ENCODE measurements at regions not wholly inside any gene's neighbourhood (a gene's known extent, or its start where the extent isn't known, plus 50 kb on each side); places are given as distances from the start of the nearest gene placed in this dataset.

- DNase-seq: no peak
Observed at GRCh38 chr2:16058256-16058655, 117.9 kb downstream of the MYCN start.

More at GRCh38 chr2:16058256-16058655, 117.9 kb downstream of the MYCN start:
- peaks cover 7% of the 10 kb centered on the region for H3K9me3 ChIP-seq (ENCODE audit: control insufficient read depth, low read depth, low read length)
- no peaks in the 10 kb centered on the region for H3K27me3 ChIP-seq (ENCODE audit: insufficient read depth, low read length)
- no peaks in the 10 kb centered on the region for H3K79me1 ChIP-seq (ENCODE audit: insufficient read depth, low read depth, low read length, poor library complexity, severe bottlenecking)
- H3K36me3 Mint-ChIP-seq (ENCODE audit: insufficient read depth in 1 of 3, low read depth in 3 of 3): peaks cover 11 to 18% (median 11%) of the 10 kb centered on the region in 3 experiments; a peak in 6 of 7 replicates
- no peak overlapping the region for H3K4ac ChIP-seq (ENCODE audit: low read depth, low read length)
- H2BK120ac ChIP-seq (ENCODE audit: low read depth, low read length, poor library complexity, severe bottlenecking): no peak overlapping the region
- H3K27ac Mint-ChIP-seq: peak overlapping the region in 1 of 3 experiments; percentile 65; a peak in 1 of 7 replicates
- no peaks in the 10 kb centered on the region for H3K79me2 ChIP-seq (ENCODE audit: insufficient read depth, low read length)
- H2BK15ac ChIP-seq (ENCODE audit: low read depth, low read length): no peak overlapping the region
- H3K56ac ChIP-seq (ENCODE audit: insufficient read length, low read depth, low read length): no peak overlapping the region
- no peak overlapping the region for H3K23ac ChIP-seq (ENCODE audit: insufficient read length, low read depth, low read length)
- no peaks in the 10 kb centered on the region for H4K20me1 ChIP-seq (ENCODE audit: control insufficient read depth, insufficient read depth, insufficient read length)
- H4K5ac ChIP-seq (ENCODE audit: insufficient read length, low read depth, low read length): no peak overlapping the region
- no peak overlapping the region for H4K91ac ChIP-seq (ENCODE audit: insufficient read length, low read depth, low read length)
- no peak overlapping the region for H3K4me2 ChIP-seq (ENCODE audit: insufficient read depth, insufficient read length, low read length)
- H3K23me2 ChIP-seq (ENCODE audit: insufficient read length, low read depth, low read length, poor library complexity, severe bottlenecking): no peaks in the 10 kb centered on the region
- peaks cover 10 to 11% of the 10 kb centered on the region in 2 experiments for H3K4me1 Mint-ChIP-seq
- H4K8ac ChIP-seq (replicated peaks; ENCODE audit: insufficient read length, low read depth, low read length): no peak overlapping the region
- no CpG with 5 or more reads among the region's 6 CpGs for WGBS (ENCODE audit: extremely low coverage, insufficient read length, low lambda C conversion rate)
- no peak overlapping the region for H3K27ac ChIP-seq (ENCODE audit: insufficient read length, low read depth, low read length)
- H3K27me3 Mint-ChIP-seq (ENCODE audit: low read depth): peaks cover 2% of the 10 kb centered on the region; the same call in 1 of the 2 replicates
- no peak overlapping the region for H2AK5ac ChIP-seq (ENCODE audit: insufficient read length, low read length)
- no peak overlapping the region for H2BK20ac ChIP-seq (ENCODE audit: low read depth, low read length, poor library complexity, severe bottlenecking)
- peaks cover 6% of the 10 kb centered on the region for H3K4me1 ChIP-seq (ENCODE audit: insufficient read depth, low read length)
- H3K18ac ChIP-seq (ENCODE audit: insufficient read length, low read depth, low read length): no peak overlapping the region
- no peak overlapping the region for H3K9ac ChIP-seq (ENCODE audit: extremely low read depth, insufficient read length, low read length)
- H2AFZ ChIP-seq (ENCODE audit: low read length): no peak overlapping the region
- H3K14ac ChIP-seq (ENCODE audit: insufficient read depth, low read length): no peak overlapping the region; the same call in 1 of the 2 replicates
- no peak overlapping the region for H3T11ph ChIP-seq (ENCODE audit: low read length)
- no peak overlapping the region for H2BK5ac ChIP-seq (ENCODE audit: insufficient read length, low read length)
- H3K4me3 Mint-ChIP-seq: no peak overlapping the region
- no peak overlapping the region for H2BK12ac ChIP-seq (ENCODE audit: insufficient read length, low read depth, low read length)
- H3K9me3 Mint-ChIP-seq: peaks cover 17 to 20% of the 10 kb centered on the region in 2 experiments
- TF ChIP-seq, protein P1, sequence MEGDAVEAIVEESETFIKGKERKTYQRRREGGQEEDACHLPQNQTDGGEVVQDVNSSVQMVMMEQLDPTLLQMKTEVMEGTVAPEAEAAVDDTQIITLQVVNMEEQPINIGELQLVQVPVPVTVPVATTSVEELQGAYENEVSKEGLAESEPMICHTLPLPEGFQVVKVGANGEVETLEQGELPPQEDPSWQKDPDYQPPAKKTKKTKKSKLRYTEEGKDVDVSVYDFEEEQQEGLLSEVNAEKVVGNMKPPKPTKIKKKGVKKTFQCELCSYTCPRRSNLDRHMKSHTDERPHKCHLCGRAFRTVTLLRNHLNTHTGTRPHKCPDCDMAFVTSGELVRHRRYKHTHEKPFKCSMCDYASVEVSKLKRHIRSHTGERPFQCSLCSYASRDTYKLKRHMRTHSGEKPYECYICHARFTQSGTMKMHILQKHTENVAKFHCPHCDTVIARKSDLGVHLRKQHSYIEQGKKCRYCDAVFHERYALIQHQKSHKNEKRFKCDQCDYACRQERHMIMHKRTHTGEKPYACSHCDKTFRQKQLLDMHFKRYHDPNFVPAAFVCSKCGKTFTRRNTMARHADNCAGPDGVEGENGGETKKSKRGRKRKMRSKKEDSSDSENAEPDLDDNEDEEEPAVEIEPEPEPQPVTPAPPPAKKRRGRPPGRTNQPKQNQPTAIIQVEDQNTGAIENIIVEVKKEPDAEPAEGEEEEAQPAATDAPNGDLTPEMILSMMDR (conservative IDR thresholded peaks at IDR 0.05): no peak

All from H9 (cell line).